ENCODE measurements at regions not wholly inside any gene's neighbourhood (a gene's known extent, or its start where the extent isn't known, plus 50 kb on each side); places are given as distances from the start of the nearest gene placed in this dataset.

GRCh38 chr5:39711821-39712220, 287.0 kb upstream of the DAB2 start:
- DNase-seq, result no peak
- no peaks in the 10 kb centered on the region for H3K36me3 ChIP-seq (ENCODE audit: control insufficient read depth in 4 of 4, insufficient read depth in 4 of 4, low read length in 3 of 4)
- H3K27ac ChIP-seq (ENCODE audit: insufficient read depth in 1 of 2, low read depth in 1 of 2, low read length in 2 of 2, poor library complexity in 1 of 2, severe bottlenecking in 2 of 2), result no peak overlapping the region
- ChIA-PET POLR2A (no interaction called here), CTCF (interaction anchor here (0.8 to 8.3 kb wide), 5 partner anchors 9 to 1025 kb away, joined by 3 to 79 read pairs (median 4); no protein-coding TSS in a partner anchor)
- no peak overlapping the region for H3K4me3 ChIP-seq (ENCODE audit: control insufficient read depth in 1 of 7, extremely low read depth in 1 of 7, insufficient read depth in 4 of 7, low read depth in 2 of 7, low read length in 6 of 7)
- H3K27me3 ChIP-seq (replicated peaks in 2 of 5; ENCODE audit: control insufficient read depth in 4 of 5, insufficient read depth in 5 of 5, low read length in 4 of 5), result no peaks in the 10 kb centered on the region
- H3K9me3 ChIP-seq (ENCODE audit: control extremely low read depth in 1 of 5, control insufficient read depth in 4 of 5, insufficient read depth in 2 of 5, low read depth in 1 of 5, low read length in 4 of 5), result no peaks in the 10 kb centered on the region
- no peaks in the 10 kb centered on the region for H3K4me1 ChIP-seq (ENCODE audit: control extremely low read depth in 1 of 4, control insufficient read depth in 4 of 4, insufficient read depth in 4 of 4, low read length in 3 of 4)

GRCh38 chr5:39709032-39709431, 284.3 kb upstream of the DAB2 start:
- CTCF ChIA-PET, result no interaction called here
- no CpG with 5 or more reads among the region's 4 CpGs for WGBS (ENCODE audit: insufficient coverage)

GRCh38 chr5:39702928-39703327, 278.1 kb upstream of the DAB2 start:
- CTCF ChIA-PET, result interaction anchor here (4.8 kb wide), 1 partner anchor 10 kb away, joined by 24 read pairs; no protein-coding TSS in a partner anchor
- Histone ChIP-seq H3K9me3 (ENCODE audit: control extremely low read depth in 1 of 5, control insufficient read depth in 4 of 5, insufficient read depth in 2 of 5, low read depth in 1 of 5, low read length in 4 of 5) (no peaks in the 10 kb centered on the region), H3K4me3 (ENCODE audit: control insufficient read depth in 1 of 7, extremely low read depth in 1 of 7, insufficient read depth in 4 of 7, low read depth in 2 of 7, low read length in 6 of 7) (no peak overlapping the region), H3K36me3 (ENCODE audit: control insufficient read depth in 4 of 4, insufficient read depth in 4 of 4, low read length in 3 of 4) (no peaks in the 10 kb centered on the region), H3K27me3 (replicated peaks in 2 of 5; ENCODE audit: control insufficient read depth in 4 of 5, insufficient read depth in 5 of 5, low read length in 4 of 5) (peaks cover 0 to 2% (median 0%) of the 10 kb centered on the region in 5 experiments), H3K4me1 (ENCODE audit: control extremely low read depth in 1 of 4, control insufficient read depth in 4 of 4, insufficient read depth in 4 of 4, low read length in 3 of 4) (no peaks in the 10 kb centered on the region), H3K27ac (ENCODE audit: insufficient read depth in 1 of 2, low read depth in 1 of 2, low read length in 2 of 2, poor library complexity in 1 of 2, severe bottlenecking in 2 of 2) (no peak overlapping the region)
- 100% methylated on average over 1 of the region's 3 CpGs for WGBS (ENCODE audit: insufficient coverage)
- POLR2A ChIA-PET, result no interaction called here
- no peak for DNase-seq

More at GRCh38 chr5:39709032-39709431, 284.3 kb upstream of the DAB2 start:
- Histone ChIP-seq H3K4me1 (ENCODE audit: control extremely low read depth in 1 of 4, control insufficient read depth in 4 of 4, insufficient read depth in 4 of 4, low read length in 3 of 4) (no peaks in the 10 kb centered on the region), H3K36me3 (ENCODE audit: control insufficient read depth in 4 of 4, insufficient read depth in 4 of 4, low read length in 3 of 4) (no peaks in the 10 kb centered on the region), H3K4me3 (ENCODE audit: control insufficient read depth in 1 of 7, extremely low read depth in 1 of 7, insufficient read depth in 4 of 7, low read depth in 2 of 7, low read length in 6 of 7) (no peak overlapping the region), H3K27me3 (replicated peaks in 2 of 5; ENCODE audit: control insufficient read depth in 4 of 5, insufficient read depth in 5 of 5, low read length in 4 of 5) (no peaks in the 10 kb centered on the region), H3K27ac (ENCODE audit: insufficient read depth in 1 of 2, low read depth in 1 of 2, low read length in 2 of 2, poor library complexity in 1 of 2, severe bottlenecking in 2 of 2) (no peak overlapping the region), H3K9me3 (ENCODE audit: control extremely low read depth in 1 of 5, control insufficient read depth in 4 of 5, insufficient read depth in 2 of 5, low read depth in 1 of 5, low read length in 4 of 5) (no peaks in the 10 kb centered on the region)
- no peak for DNase-seq
- POLR2A ChIA-PET, result no interaction called here

GRCh38 chr5:39700523-39700922, 275.7 kb upstream of the DAB2 start:
- DNase-seq, result peak in 1 of 3 donors; percentile 6
- H3K27ac ChIP-seq (ENCODE audit: insufficient read depth in 1 of 2, low read depth in 1 of 2, low read length in 2 of 2, poor library complexity in 1 of 2, severe bottlenecking in 2 of 2), result no peak overlapping the region
- ChIA-PET CTCF (interaction anchor here (1.2 to 4.8 kb wide), 2 partner anchors 12 to 102 kb away, joined by 3 to 24 read pairs; no protein-coding TSS in a partner anchor), POLR2A (interaction anchor here (0.6 kb wide), 1 partner anchor 1404 kb away, joined by 3 read pairs; no protein-coding TSS in a partner anchor)
- WGBS (ENCODE audit: insufficient coverage), result no CpG with 5 or more reads among the region's 1 CpG
- H3K4me3 ChIP-seq (ENCODE audit: control insufficient read depth in 1 of 7, extremely low read depth in 1 of 7, insufficient read depth in 4 of 7, low read depth in 2 of 7, low read length in 6 of 7), result no peak overlapping the region
- no peaks in the 10 kb centered on the region for H3K4me1 ChIP-seq (ENCODE audit: control extremely low read depth in 1 of 4, control insufficient read depth in 4 of 4, insufficient read depth in 4 of 4, low read length in 3 of 4)
- H3K9me3 ChIP-seq (ENCODE audit: control extremely low read depth in 1 of 5, control insufficient read depth in 4 of 5, insufficient read depth in 2 of 5, low read depth in 1 of 5, low read length in 4 of 5), result no peaks in the 10 kb centered on the region
- peaks cover 0 to 2% (median 0%) of the 10 kb centered on the region in 5 experiments for H3K27me3 ChIP-seq (replicated peaks in 2 of 5; ENCODE audit: control insufficient read depth in 4 of 5, insufficient read depth in 5 of 5, low read length in 4 of 5)
- no peaks in the 10 kb centered on the region for H3K36me3 ChIP-seq (ENCODE audit: control insufficient read depth in 4 of 4, insufficient read depth in 4 of 4, low read length in 3 of 4)

GRCh38 chr5:39698838-39699560, 274.2 kb upstream of the DAB2 start:
- Histone ChIP-seq H3K36me3 (ENCODE audit: control insufficient read depth in 4 of 4, insufficient read depth in 4 of 4, low read length in 3 of 4) (no peaks in the 10 kb centered on the region), H3K27ac (ENCODE audit: insufficient read depth in 1 of 2, low read depth in 1 of 2, low read length in 2 of 2, poor library complexity in 1 of 2, severe bottlenecking in 2 of 2) (no peak overlapping the region), H3K4me1 (ENCODE audit: control extremely low read depth in 1 of 4, control insufficient read depth in 4 of 4, insufficient read depth in 4 of 4, low read length in 3 of 4) (no peaks in the 10 kb centered on the region), H3K9me3 (ENCODE audit: control extremely low read depth in 1 of 5, control insufficient read depth in 4 of 5, insufficient read depth in 2 of 5, low read depth in 1 of 5, low read length in 4 of 5) (no peaks in the 10 kb centered on the region), H3K4me3 (ENCODE audit: control insufficient read depth in 1 of 7, extremely low read depth in 1 of 7, insufficient read depth in 4 of 7, low read depth in 2 of 7, low read length in 6 of 7) (no peak overlapping the region), H3K27me3 (replicated peaks in 2 of 5; ENCODE audit: control insufficient read depth in 4 of 5, insufficient read depth in 5 of 5, low read length in 4 of 5) (peaks cover 0 to 2% (median 0%) of the 10 kb centered on the region in 5 experiments)
- POLR2A ChIA-PET, result no interaction called here
- CTCF ChIA-PET, result no interaction called here
- DNase-seq, result no peak
- 100% methylated on average over 4 of the region's 4 CpGs for WGBS (ENCODE audit: insufficient coverage)

- no peaks in the 10 kb centered on the region for H3K9me3 ChIP-seq (ENCODE audit: control extremely low read depth in 1 of 5, control insufficient read depth in 4 of 5, insufficient read depth in 2 of 5, low read depth in 1 of 5, low read length in 4 of 5)
- ChIA-PET POLR2A (no interaction called here), CTCF (no interaction called here)
- H3K36me3 ChIP-seq (ENCODE audit: control insufficient read depth in 4 of 4, insufficient read depth in 4 of 4, low read length in 3 of 4), result no peaks in the 10 kb centered on the region
- H3K27ac ChIP-seq (ENCODE audit: insufficient read depth in 1 of 2, low read depth in 1 of 2, low read length in 2 of 2, poor library complexity in 1 of 2, severe bottlenecking in 2 of 2), result no peak overlapping the region
- H3K4me1 ChIP-seq (ENCODE audit: control extremely low read depth in 1 of 4, control insufficient read depth in 4 of 4, insufficient read depth in 4 of 4, low read length in 3 of 4), result no peaks in the 10 kb centered on the region
- DNase-seq, result no peak
- H3K27me3 ChIP-seq (replicated peaks in 2 of 5; ENCODE audit: control insufficient read depth in 4 of 5, insufficient read depth in 5 of 5, low read length in 4 of 5), result peaks cover 0 to 4% (median 0%) of the 10 kb centered on the region in 5 experiments
- H3K4me3 ChIP-seq (ENCODE audit: control insufficient read depth in 1 of 7, extremely low read depth in 1 of 7, insufficient read depth in 4 of 7, low read depth in 2 of 7, low read length in 6 of 7), result no peak overlapping the region
These were observed 273.1 kb upstream of the DAB2 start for GRCh38 chr5:39697881-39698280.

- Histone ChIP-seq H3K4me3 (ENCODE audit: control insufficient read depth in 1 of 7, extremely low read depth in 1 of 7, insufficient read depth in 4 of 7, low read depth in 2 of 7, low read length in 6 of 7) (no peak overlapping the region), H3K4me1 (ENCODE audit: control extremely low read depth in 1 of 4, control insufficient read depth in 4 of 4, insufficient read depth in 4 of 4, low read length in 3 of 4) (no peaks in the 10 kb centered on the region), H3K27ac (ENCODE audit: insufficient read depth in 1 of 2, low read depth in 1 of 2, low read length in 2 of 2, poor library complexity in 1 of 2, severe bottlenecking in 2 of 2) (no peak overlapping the region), H3K36me3 (ENCODE audit: control insufficient read depth in 4 of 4, insufficient read depth in 4 of 4, low read length in 3 of 4) (no peaks in the 10 kb centered on the region), H3K9me3 (ENCODE audit: control extremely low read depth in 1 of 5, control insufficient read depth in 4 of 5, insufficient read depth in 2 of 5, low read depth in 1 of 5, low read length in 4 of 5) (no peaks in the 10 kb centered on the region), H3K27me3 (replicated peaks in 2 of 5; ENCODE audit: control insufficient read depth in 4 of 5, insufficient read depth in 5 of 5, low read length in 4 of 5) (peaks cover 0 to 4% (median 0%) of the 10 kb centered on the region in 5 experiments)
- POLR2A ChIA-PET, result no interaction called here
- CTCF ChIA-PET, result no interaction called here
- no peak for DNase-seq
- no CpG with 5 or more reads among the region's 1 CpG for WGBS (ENCODE audit: insufficient coverage)
These were observed 272.1 kb upstream of the DAB2 start for GRCh38 chr5:39696672-39697398.

Measured in common myeloid progenitor, CD34-positive (primary cell).